ENCODE measurements at regions not wholly inside any gene's neighbourhood (a gene's known extent, or its start where the extent isn't known, plus 50 kb on each side); places are given as distances from the start of the nearest gene placed in this dataset.
"Not testable (repeated sequence)": the region's sequence is repeated elsewhere in the genome, so short reads cannot be mapped to it uniquely, and the experiment has no call there.

DNA sequence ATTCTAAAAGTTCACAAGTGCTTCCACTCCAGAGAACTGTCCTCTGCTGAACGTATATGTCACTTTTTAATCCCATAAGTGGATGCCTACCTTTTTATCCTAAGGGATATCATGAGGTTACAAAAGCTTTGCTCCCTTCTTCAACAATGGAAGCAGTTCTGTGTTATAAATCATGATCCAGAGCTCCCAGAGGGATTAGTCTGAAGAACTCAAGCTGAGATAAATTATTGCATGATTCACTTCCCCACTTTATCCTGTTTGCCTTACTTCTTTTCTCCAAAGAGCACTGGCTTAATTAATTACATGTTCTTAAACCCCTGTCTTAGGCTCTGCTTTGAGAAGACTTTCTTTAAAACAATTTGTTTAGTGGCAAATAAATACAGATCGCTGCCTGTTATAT lies 246.7 kb downstream of the PCDH17 start:
- TF ChIP-seq, protein P1, sequence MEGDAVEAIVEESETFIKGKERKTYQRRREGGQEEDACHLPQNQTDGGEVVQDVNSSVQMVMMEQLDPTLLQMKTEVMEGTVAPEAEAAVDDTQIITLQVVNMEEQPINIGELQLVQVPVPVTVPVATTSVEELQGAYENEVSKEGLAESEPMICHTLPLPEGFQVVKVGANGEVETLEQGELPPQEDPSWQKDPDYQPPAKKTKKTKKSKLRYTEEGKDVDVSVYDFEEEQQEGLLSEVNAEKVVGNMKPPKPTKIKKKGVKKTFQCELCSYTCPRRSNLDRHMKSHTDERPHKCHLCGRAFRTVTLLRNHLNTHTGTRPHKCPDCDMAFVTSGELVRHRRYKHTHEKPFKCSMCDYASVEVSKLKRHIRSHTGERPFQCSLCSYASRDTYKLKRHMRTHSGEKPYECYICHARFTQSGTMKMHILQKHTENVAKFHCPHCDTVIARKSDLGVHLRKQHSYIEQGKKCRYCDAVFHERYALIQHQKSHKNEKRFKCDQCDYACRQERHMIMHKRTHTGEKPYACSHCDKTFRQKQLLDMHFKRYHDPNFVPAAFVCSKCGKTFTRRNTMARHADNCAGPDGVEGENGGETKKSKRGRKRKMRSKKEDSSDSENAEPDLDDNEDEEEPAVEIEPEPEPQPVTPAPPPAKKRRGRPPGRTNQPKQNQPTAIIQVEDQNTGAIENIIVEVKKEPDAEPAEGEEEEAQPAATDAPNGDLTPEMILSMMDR (IDR thresholded peaks at IDR 0.05; ENCODE audit: unreplicated experiment), result no peak

DNA sequence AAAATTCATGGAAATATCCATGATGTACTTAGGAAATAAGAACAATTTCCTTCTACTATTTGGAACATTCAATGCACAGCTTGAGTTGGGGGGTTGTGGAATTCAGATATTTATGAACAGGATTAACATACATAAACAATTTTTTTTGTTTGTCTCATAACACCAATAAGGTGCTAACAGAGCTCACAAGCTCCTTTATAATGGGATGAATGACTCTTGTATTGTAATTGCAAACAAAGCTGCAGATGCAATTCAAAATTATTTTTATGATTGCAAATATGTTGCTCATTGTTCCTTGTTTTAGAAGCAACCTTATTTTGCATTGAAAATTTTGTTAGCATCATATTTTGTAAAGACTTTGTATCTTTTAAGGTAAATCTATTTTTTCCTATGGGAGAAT lies 265.7 kb downstream of the PCDH17 start:
- Mint-ChIP-seq H3K27ac (ENCODE audit: low read depth, unreplicated experiment) (no peak overlapping the region), H3K27me3 (ENCODE audit: insufficient read depth, unreplicated experiment) (peaks cover 23% of the 10 kb centered on the region), H3K36me3 (ENCODE audit: insufficient read depth, unreplicated experiment) (no peaks in the 10 kb centered on the region), H3K9me3 (ENCODE audit: unreplicated experiment) (peaks cover 8% of the 10 kb centered on the region), H3K4me3 (ENCODE audit: unreplicated experiment) (no peak overlapping the region), H3K4me1 (ENCODE audit: insufficient read depth, unreplicated experiment) (no peaks in the 10 kb centered on the region)
- ChIA-PET CTCF (interaction anchor here (0.6 kb wide), 1 partner anchor 10 kb away, joined by 3 read pairs; no protein-coding TSS in a partner anchor), POLR2A (no interaction called here)
- TF ChIP-seq, protein P1 (IDR thresholded peaks at IDR 0.05; ENCODE audit: unreplicated experiment), result no peak
- intact Hi-C loops (cut with micrococcal nuclease), result no loop called here
- no TSS peak for BruUV-seq (replicated peaks)
- DNase-seq (ENCODE audit: unreplicated experiment), result no peak

More for the DNA sequence above, 246.7 kb downstream of the PCDH17 start:
- ChIA-PET POLR2A (no interaction called here), CTCF (no interaction called here)
- Mint-ChIP-seq H3K9me3 (ENCODE audit: unreplicated experiment) (peaks cover 14% of the 10 kb centered on the region), H3K27ac (ENCODE audit: low read depth, unreplicated experiment) (no peak overlapping the region), H3K4me3 (ENCODE audit: unreplicated experiment) (no peak overlapping the region), H3K4me1 (ENCODE audit: insufficient read depth, unreplicated experiment) (no peaks in the 10 kb centered on the region), H3K27me3 (ENCODE audit: insufficient read depth, unreplicated experiment) (peaks cover 35% of the 10 kb centered on the region), H3K36me3 (ENCODE audit: insufficient read depth, unreplicated experiment) (no peaks in the 10 kb centered on the region)
- no peak for DNase-seq (ENCODE audit: unreplicated experiment)
- intact Hi-C loops (cut with micrococcal nuclease), result no loop called here
- no TSS peak for BruUV-seq (replicated peaks)

DNA sequence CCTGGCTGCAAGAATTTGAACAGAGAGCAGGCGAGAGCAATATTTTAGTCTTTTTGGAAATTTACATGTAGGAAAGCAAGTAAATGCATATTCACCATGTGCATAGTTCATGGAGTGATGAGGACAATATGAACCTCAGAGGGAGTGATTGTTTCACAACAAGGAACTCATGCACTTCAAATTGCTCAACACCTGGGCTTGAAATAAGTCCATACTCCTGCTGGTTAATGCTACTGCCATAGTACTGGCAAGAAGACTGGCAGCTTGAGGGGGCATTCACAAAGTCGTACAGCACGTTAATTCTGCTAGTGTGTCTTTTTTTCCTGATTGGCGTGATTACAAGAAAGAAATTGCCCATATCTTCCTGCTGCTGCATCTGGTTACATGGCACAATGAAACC lies 267.6 kb downstream of the PCDH17 start:
- CTCF ChIA-PET, result no interaction called here
- peak; percentile 26 for DNase-seq (ENCODE audit: unreplicated experiment)
- Mint-ChIP-seq H3K27me3 (ENCODE audit: insufficient read depth, unreplicated experiment) (peaks cover 26% of the 10 kb centered on the region), H3K4me3 (ENCODE audit: unreplicated experiment) (no peak overlapping the region), H3K4me1 (ENCODE audit: insufficient read depth, unreplicated experiment) (no peaks in the 10 kb centered on the region), H3K9me3 (ENCODE audit: unreplicated experiment) (peaks cover 15% of the 10 kb centered on the region), H3K27ac (ENCODE audit: low read depth, unreplicated experiment) (no peak overlapping the region), H3K36me3 (ENCODE audit: insufficient read depth, unreplicated experiment) (no peaks in the 10 kb centered on the region)
- TF ChIP-seq, protein P1 (IDR thresholded peaks at IDR 0.05; ENCODE audit: unreplicated experiment), result no peak
- intact Hi-C loops (cut with micrococcal nuclease), result no loop called here
- no TSS peak for BruUV-seq (replicated peaks)
- POLR2A ChIA-PET, result no interaction called here

DNA sequence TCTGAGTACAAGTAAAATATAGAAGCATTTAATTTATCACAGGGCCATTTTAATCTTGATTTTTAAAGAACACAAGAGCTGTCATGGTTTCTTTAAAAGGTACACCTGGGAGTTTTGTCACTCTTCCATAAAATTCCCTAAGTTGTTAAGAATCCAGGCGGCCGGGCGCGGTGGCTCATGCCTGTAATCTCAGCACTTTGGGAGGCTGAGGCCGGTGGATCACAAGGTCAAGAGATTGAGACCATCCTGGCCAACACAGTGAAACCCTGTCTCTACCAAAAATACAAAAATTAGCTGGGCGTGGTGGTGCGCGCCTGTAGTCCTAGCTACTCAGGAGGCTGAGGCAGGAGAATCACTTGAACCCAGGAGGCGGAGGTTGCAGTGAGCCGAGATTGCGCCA lies 278.3 kb downstream of the PCDH17 start:
- H3K9me3 Mint-ChIP-seq (ENCODE audit: unreplicated experiment); CTCF ChIA-PET; H3K27ac Mint-ChIP-seq (ENCODE audit: low read depth, unreplicated experiment); H3K36me3 Mint-ChIP-seq (ENCODE audit: insufficient read depth, unreplicated experiment); BruUV-seq (replicated peaks); intact Hi-C loops (cut with micrococcal nuclease); POLR2A ChIA-PET; H3K4me1 Mint-ChIP-seq (ENCODE audit: insufficient read depth, unreplicated experiment); H3K4me3 Mint-ChIP-seq (ENCODE audit: unreplicated experiment); DNase-seq (ENCODE audit: unreplicated experiment): not testable (repeated sequence)
- peaks cover 11% of the 10 kb centered on the region for H3K27me3 Mint-ChIP-seq (ENCODE audit: insufficient read depth, unreplicated experiment)

DNA sequence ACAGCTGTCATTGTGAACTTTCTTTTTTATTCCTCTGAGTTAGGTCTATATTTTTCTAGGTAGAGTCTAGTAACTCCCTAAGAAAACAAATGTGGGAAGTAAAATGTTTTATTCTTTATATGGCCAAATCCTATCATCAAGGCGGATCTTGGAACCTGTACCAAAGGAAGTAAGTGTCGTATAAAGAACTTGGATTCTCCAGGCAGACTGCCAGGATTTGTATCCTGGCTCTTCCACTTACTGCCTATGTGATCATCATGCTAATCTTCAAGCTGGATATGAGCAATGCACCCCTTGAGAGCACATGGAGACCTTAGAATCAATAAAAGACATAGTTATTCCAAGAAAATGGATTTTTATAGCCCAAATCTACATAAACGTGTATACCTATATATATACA lies 286.5 kb downstream of the PCDH17 start:
- intact Hi-C loops (cut with micrococcal nuclease), result no loop called here
- no peak overlapping the region for H3K27ac Mint-ChIP-seq (ENCODE audit: low read depth, unreplicated experiment)
- H3K27me3 Mint-ChIP-seq (ENCODE audit: insufficient read depth, unreplicated experiment), result peaks cover 36% of the 10 kb centered on the region
- H3K4me3 Mint-ChIP-seq (ENCODE audit: unreplicated experiment), result no peak overlapping the region
- TF ChIP-seq, protein P1 (IDR thresholded peaks at IDR 0.05; ENCODE audit: unreplicated experiment), result no peak
- peaks cover 8% of the 10 kb centered on the region for H3K9me3 Mint-ChIP-seq (ENCODE audit: unreplicated experiment)
- no TSS peak for BruUV-seq (replicated peaks)
- POLR2A ChIA-PET, result no interaction called here
- CTCF ChIA-PET, result interaction anchor here (0.6 kb wide), 1 partner anchor 33 kb away, joined by 3 read pairs; no protein-coding TSS in a partner anchor
- DNase-seq (ENCODE audit: unreplicated experiment), result no peak
- no peaks in the 10 kb centered on the region for H3K4me1 Mint-ChIP-seq (ENCODE audit: insufficient read depth, unreplicated experiment)
- H3K36me3 Mint-ChIP-seq (ENCODE audit: insufficient read depth, unreplicated experiment), result no peaks in the 10 kb centered on the region
